Osteoblast (primary cell): ENCODE measurements at regions not wholly inside any gene's neighbourhood (a gene's known extent, or its start where the extent isn't known, plus 50 kb on each side); places are given as distances from the start of the nearest gene placed in this dataset.

Source experiments
- DNase-seq: peaks from one replicate; pipeline ENCODE4 v3.0.0; 2011; ENCODE audit warnings: low spot score, mixed read lengths; ENCODE audit not compliant: insufficient read length; ENCODE audit errors: missing footprints
- H2AFZ ChIP-seq: 2 replicates; pipeline ENCODE4 v1.6.0; 2011; ENCODE audit warnings: mild to moderate bottlenecking, low read length
- H3K27ac ChIP-seq: 2 replicates; pipeline ENCODE4 v1.5.1; 2011; ENCODE audit warnings: mild to moderate bottlenecking, low read depth, low read length, moderate library complexity
- H3K27me3 ChIP-seq: 2 replicates; pipeline ENCODE4 v1.6.0; 2012; ENCODE audit warnings: mild to moderate bottlenecking, control low read depth, inconsistent platforms, low read length, moderate library complexity; ENCODE audit not compliant: insufficient read depth
- H3K36me3 ChIP-seq: 2 replicates; pipeline ENCODE4 v1.5.1; 2011; ENCODE audit warnings: mild to moderate bottlenecking, low read length, control low read depth, moderate library complexity; ENCODE audit not compliant: insufficient read depth
- H3K4me1 ChIP-seq: 2 replicates; pipeline ENCODE4 v1.5.1; 2011; ENCODE audit warnings: mild to moderate bottlenecking, low read length, control low read depth, moderate library complexity; ENCODE audit not compliant: insufficient read depth
- H3K4me2 ChIP-seq: 2 replicates; pipeline ENCODE4 v1.6.0; 2011; ENCODE audit warnings: mild to moderate bottlenecking, low read length; ENCODE audit not compliant: insufficient read depth
- H3K4me3 ChIP-seq: fragments of 200-600 bp; sonication (generic); 3 replicates; pipeline ENCODE4 v1.5.1; 2012; ENCODE audit warnings: mild to moderate bottlenecking, low read length, inconsistent platforms; ENCODE audit not compliant: insufficient read depth
- H3K79me2 ChIP-seq: 2 replicates; pipeline ENCODE4 v1.6.0; 2012; ENCODE audit warnings: mild to moderate bottlenecking, low read length, control low read depth, inconsistent platforms; ENCODE audit not compliant: insufficient read depth
- H3K9me3 ChIP-seq: 2 replicates; pipeline ENCODE4 v1.5.1; 2011; ENCODE audit warnings: low read depth, low read length, control low read depth
- H4K20me1 ChIP-seq: 2 replicates; pipeline ENCODE4 v1.6.0; 2012; ENCODE audit warnings: mild to moderate bottlenecking, low read length, control low read depth; ENCODE audit not compliant: insufficient read depth
- CTCF ChIP-seq: IDR thresholded peaks from 2 replicates; pipeline ENCODE4 v1.5.1; 2011; ENCODE audit warnings: mild to moderate bottlenecking, low read depth, low read length, moderate library complexity; ENCODE audit errors: extremely low read depth

- no peak overlapping the region for H3K4me3 ChIP-seq
- no peak overlapping the region for H3K4me2 ChIP-seq
- H2AFZ ChIP-seq = no peak overlapping the region
- H4K20me1 ChIP-seq = no peaks in the 10 kb centered on the region
- DNase-seq = no peak
- H3K27me3 ChIP-seq = peaks cover 5% of the 10 kb centered on the region
- H3K9me3 ChIP-seq = no peaks in the 10 kb centered on the region
- no peak for TF ChIP-seq CTCF
- no peak overlapping the region for H3K27ac ChIP-seq
- no peaks in the 10 kb centered on the region for H3K79me2 ChIP-seq
- no peaks in the 10 kb centered on the region for H3K4me1 ChIP-seq
- H3K36me3 ChIP-seq = no peaks in the 10 kb centered on the region
Measured at GRCh38 chr9:99411479-99412115, 189.5 kb downstream of the SEC61B start.

- H3K27me3 ChIP-seq = no peaks in the 10 kb centered on the region
- no peaks in the 10 kb centered on the region for H3K4me1 ChIP-seq
- H3K4me3 ChIP-seq = no peak overlapping the region
- no peak overlapping the region for H2AFZ ChIP-seq
- no peaks in the 10 kb centered on the region for H3K36me3 ChIP-seq
- no peaks in the 10 kb centered on the region for H3K9me3 ChIP-seq
- TF ChIP-seq CTCF = no peak
- H4K20me1 ChIP-seq = no peaks in the 10 kb centered on the region
- H3K27ac ChIP-seq = no peak overlapping the region
- no peak overlapping the region for H3K4me2 ChIP-seq
- H3K79me2 ChIP-seq = no peaks in the 10 kb centered on the region
- no peak for DNase-seq
Measured at GRCh38 chr9:99412606-99413005, 190.5 kb downstream of the SEC61B start.

GRCh38 chr9:99414321-99414720, 192.2 kb downstream of the SEC61B start:
- no peaks in the 10 kb centered on the region for H4K20me1 ChIP-seq
- no peaks in the 10 kb centered on the region for H3K27me3 ChIP-seq
- no peaks in the 10 kb centered on the region for H3K4me1 ChIP-seq
- H3K36me3 ChIP-seq = no peaks in the 10 kb centered on the region
- H3K79me2 ChIP-seq = no peaks in the 10 kb centered on the region
- H2AFZ ChIP-seq = peak overlapping the region; percentile 1
- no peak overlapping the region for H3K27ac ChIP-seq
- no peaks in the 10 kb centered on the region for H3K9me3 ChIP-seq
- TF ChIP-seq CTCF = no peak
- H3K4me2 ChIP-seq = no peak overlapping the region
- H3K4me3 ChIP-seq = no peak overlapping the region
- DNase-seq = no peak

GRCh38 chr9:99415606-99416005, 193.5 kb downstream of the SEC61B start:
- DNase-seq = no peak
- H3K36me3 ChIP-seq = no peaks in the 10 kb centered on the region
- H3K4me3 ChIP-seq = no peak overlapping the region
- H3K9me3 ChIP-seq = no peaks in the 10 kb centered on the region
- H3K27me3 ChIP-seq = peaks cover 4% of the 10 kb centered on the region
- no peak overlapping the region for H2AFZ ChIP-seq
- no peaks in the 10 kb centered on the region for H3K4me1 ChIP-seq
- TF ChIP-seq CTCF = no peak
- H3K79me2 ChIP-seq = no peaks in the 10 kb centered on the region
- H3K4me2 ChIP-seq = no peak overlapping the region
- no peaks in the 10 kb centered on the region for H4K20me1 ChIP-seq
- no peak overlapping the region for H3K27ac ChIP-seq
